IMR-90 (cell line): ENCODE measurements at regions not wholly inside any gene's neighbourhood (a gene's known extent, or its start where the extent isn't known, plus 50 kb on each side); places are given as distances from the start of the nearest gene placed in this dataset.

Experiments used
- ATAC-seq: fragments of 200-7000 bp; cut with Tn5 transposase; 2 replicates; pipeline ENCODE4 v1.9.1; 2020; ENCODE audit warnings: low read depth, mild to moderate bottlenecking, moderate library complexity
- BruUV-seq: library from RNA; stranded (reverse); fragments of 400-500 nt; replicated peaks from 2 replicates; lab custom pipeline; 2021; lab: Mats Ljungman, UMichigan
- CTCF ChIA-PET: fragments of 300-600 bp; formaldehyde crosslinking; extraction: SDS; loops from one replicate; lab custom pipeline; 2021; ENCODE audit warnings: antibody characterized with exemption; lab: Yijun Ruan, JAX
- POLR2A ChIA-PET: fragments of 300-600 bp; sonication (Branson Sonifier 250); formaldehyde crosslinking; loops from one replicate; lab custom pipeline; 2022; ENCODE audit warnings: antibody characterized with exemption; ENCODE audit not compliant: unreplicated experiment; lab: Charles Lee
- DNase-seq: peaks from one replicate; pipeline ENCODE4 v3.0.0; 2013
- H2AFZ ChIP-seq: replicated peaks from 2 replicates; pipeline ENCODE3; 2013; ENCODE audit warnings: low read length, mild to moderate bottlenecking; ENCODE audit not compliant: poor library complexity
- H2AK5ac ChIP-seq: 2 replicates; pipeline ENCODE4 v1.6.1; 2013; ENCODE audit warnings: low read depth, low read length, inconsistent platforms
- H2AK9ac ChIP-seq: replicated peaks from 2 replicates; pipeline ENCODE3; 2013; ENCODE audit warnings: mild to moderate bottlenecking, low read depth, low read length, moderate library complexity; ENCODE audit not compliant: poor library complexity
- H2BK120ac ChIP-seq: 2 replicates; pipeline ENCODE4 v1.6.1; 2013; ENCODE audit warnings: low read depth, low read length, inconsistent platforms
- H2BK15ac ChIP-seq: 3 replicates; pipeline ENCODE4 v1.6.1; 2013; ENCODE audit warnings: low read depth, low read length, inconsistent platforms
- H2BK20ac ChIP-seq: 2 replicates; pipeline ENCODE4 v1.6.1; 2013; ENCODE audit warnings: low read depth, mild to moderate bottlenecking, inconsistent platforms, low read length, moderate library complexity
- H2BK5ac ChIP-seq: 2 replicates; pipeline ENCODE4 v1.6.1; 2013; ENCODE audit warnings: mild to moderate bottlenecking, low read depth, low read length, inconsistent platforms; ENCODE audit not compliant: poor library complexity, severe bottlenecking
- H3K14ac ChIP-seq: replicated peaks from 2 replicates; pipeline ENCODE4 v1.6.1; 2013; ENCODE audit warnings: low read depth, low read length, inconsistent platforms
- H3K18ac ChIP-seq: 2 replicates; pipeline ENCODE4 v1.6.1; 2013; ENCODE audit warnings: low read depth, low read length, control low read depth
- H3K23ac ChIP-seq: 2 replicates; pipeline ENCODE4 v1.6.1; 2013; ENCODE audit warnings: low read depth, low read length, inconsistent platforms
- H3K27ac ChIP-seq: 2 replicates; pipeline ENCODE4 v1.5.1; 2013; ENCODE audit warnings: mild to moderate bottlenecking, control low read depth, low read length; ENCODE audit not compliant: insufficient read depth
- H3K27me3 ChIP-seq: 2 replicates; pipeline ENCODE4 v1.6.1; 2013; ENCODE audit warnings: low read length; ENCODE audit not compliant: control insufficient read depth, insufficient read depth
- H3K36me3 ChIP-seq: 2 replicates; pipeline ENCODE4 v1.6.1; 2013; ENCODE audit warnings: low read length, mixed read lengths; ENCODE audit not compliant: control insufficient read depth, insufficient read depth
- H3K4ac ChIP-seq: 2 replicates; pipeline ENCODE4 v1.6.1; 2013; ENCODE audit warnings: low read depth, low read length, inconsistent platforms
- H3K4me1 ChIP-seq: 2 replicates; pipeline ENCODE4 v1.6.1; 2013; ENCODE audit warnings: low read length, mixed read lengths; ENCODE audit not compliant: control insufficient read depth, insufficient read depth
- H3K4me2 ChIP-seq: 2 replicates; pipeline ENCODE4 v1.6.1; 2013; ENCODE audit warnings: low read depth, mild to moderate bottlenecking, control low read depth, low read length, moderate library complexity
- H3K4me3 ChIP-seq: 2 replicates; pipeline ENCODE4 v1.5.1; 2013; ENCODE audit warnings: low read depth, mild to moderate bottlenecking, control low read depth, low read length, moderate library complexity; ENCODE audit not compliant: insufficient read depth
- H3K56ac ChIP-seq: 2 replicates; pipeline ENCODE4 v1.6.1; 2013; ENCODE audit warnings: low read length, inconsistent platforms; ENCODE audit not compliant: insufficient read depth; ENCODE audit errors: extremely low read depth
- H3K79me1 ChIP-seq, 2 experiments: 2 replicates each; pipeline ENCODE4 v1.6.1; 2013; ENCODE audit warnings: low read length in 2 of 2, inconsistent platforms in 1 of 2, low read depth in 1 of 2
- H3K9ac ChIP-seq: 2 replicates; pipeline ENCODE4 v1.6.1; 2013; ENCODE audit warnings: low read depth, low read length, control low read depth
- H3K9me1 ChIP-seq: 2 replicates; pipeline ENCODE4 v1.6.1; 2013; ENCODE audit warnings: low read length, inconsistent platforms; ENCODE audit not compliant: insufficient read depth
- H3K9me3 ChIP-seq: 2 replicates; pipeline ENCODE4 v1.6.1; 2013; ENCODE audit warnings: low read length; ENCODE audit not compliant: control insufficient read depth, insufficient read depth
- H4K20me1 ChIP-seq: 2 replicates; pipeline ENCODE4 v1.6.1; 2013; ENCODE audit warnings: low read length, inconsistent platforms; ENCODE audit not compliant: insufficient read depth
- H4K5ac ChIP-seq: 2 replicates; pipeline ENCODE4 v1.6.1; 2013; ENCODE audit warnings: mild to moderate bottlenecking, low read depth, low read length, control low read depth
- H4K8ac ChIP-seq, 2 experiments: 2 replicates each; pipeline ENCODE4 v1.6.1; 2013; ENCODE audit warnings: low read depth in 2 of 2, low read length in 2 of 2, control low read depth in 1 of 2, inconsistent platforms in 1 of 2
- H4K91ac ChIP-seq: 2 replicates; pipeline ENCODE4 v1.6.1; 2013; ENCODE audit warnings: low read depth, low read length, inconsistent platforms; ENCODE audit not compliant: insufficient read depth
- RAD21 ChIP-seq: IDR thresholded peaks from 2 replicates; pipeline ENCODE4 v1.6.1; 2012; ENCODE audit warnings: low read length, improper control_type of control experiment
- WGBS, 2 experiments: methylation state at CpG; one replicate each; pipeline versions ENCODE4 v1.1.5 to v1.1.7; 2013; ENCODE audit warnings: missing lambda C conversion rate in 2 of 2; ENCODE audit not compliant: insufficient read length in 1 of 2; ENCODE audit errors: extremely low coverage in 2 of 2; 5-methylcytosine and 5-hydroxymethylcytosine counted together
- dilution Hi-C: fragments of 300-500 bp; cut with HindIII; formaldehyde crosslinking; loops from one replicate; pipeline ENCODE4 v1.14.3; 2018; ENCODE audit warnings: low sequenced_read_pairs; ENCODE audit not compliant: unreplicated experiment
- in situ Hi-C: fragments of 300-500 bp; cut with MboI; formaldehyde crosslinking; loops from 3 replicates; pipeline ENCODE4 v1.14.3; 2019; ENCODE audit warnings: low sequenced_read_pairs, inconsistent platforms, mixed read lengths
- intact Hi-C: fragments of 100-400 bp; cut with micrococcal nuclease; formaldehyde crosslinking; loops from 2 replicates; pipeline ENCODE4 v1.10.0; 2022

- ATAC-seq: no peak
- Histone ChIP-seq H3K79me1 (no peaks in the 10 kb centered on the region), H2BK5ac (no peak overlapping the region), H3K4me3 (no peak overlapping the region), H2AK9ac (no peak overlapping the region), H2AFZ (no peak overlapping the region), H4K5ac (no peak overlapping the region), H3K56ac (no peak overlapping the region), H3K18ac (no peak overlapping the region), H2BK15ac (no peak overlapping the region), H3K27ac (no peak overlapping the region), H3K9me1 (no peaks in the 10 kb centered on the region), H3K4me1 (no peaks in the 10 kb centered on the region), H4K20me1 (no peaks in the 10 kb centered on the region), H3K4ac (no peak overlapping the region), H3K36me3 (no peaks in the 10 kb centered on the region), H3K4me2 (no peak overlapping the region), H3K9me3 (no peaks in the 10 kb centered on the region), H4K8ac (no peak overlapping the region), H3K9ac (no peak overlapping the region), H2BK120ac (no peak overlapping the region), H4K91ac (no peak overlapping the region), H2BK20ac (no peak overlapping the region), H3K27me3 (no peaks in the 10 kb centered on the region), H3K14ac (no peak overlapping the region), H2AK5ac (no peak overlapping the region), H3K23ac (no peak overlapping the region)
- dilution Hi-C loops: no loop called here
- in situ Hi-C loops: no loop called here
- POLR2A ChIA-PET: no interaction called here
- BruUV-seq: no TSS peak
- DNase-seq: no peak
- intact Hi-C loops: no loop called here
- no CpG with 5 or more reads among the region's 4 CpGs for WGBS, 2 experiments
- CTCF ChIA-PET: no interaction called here
- no peak for TF ChIP-seq RAD21
Measured at GRCh38 chr20:57051096-57051495, 215.3 kb downstream of the BMP7 start.
